ENCODE measurements at regions not wholly inside any gene's neighbourhood (a gene's known extent, or its start where the extent isn't known, plus 50 kb on each side); places are given as distances from the start of the nearest gene placed in this dataset.

DNA sequence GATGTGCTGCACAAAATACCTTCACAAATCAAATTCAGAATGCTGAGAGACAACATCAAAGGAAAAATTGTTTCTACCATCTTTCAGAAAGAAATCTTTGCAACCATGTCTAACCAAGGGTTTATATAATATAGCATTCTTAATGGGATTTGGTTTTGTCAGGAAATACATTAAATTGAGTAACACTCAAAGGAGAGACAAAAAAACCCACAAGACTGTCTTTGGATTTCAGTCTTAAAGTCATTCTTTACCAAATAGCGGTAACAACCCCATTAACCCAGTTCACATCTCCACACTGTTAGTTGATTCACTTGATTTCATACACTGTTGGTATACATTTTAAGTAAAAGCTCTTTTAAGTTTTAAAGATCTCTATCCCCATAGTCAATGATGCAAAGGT, 145.7 kb upstream of the EDNRA start:
- no peak for ATAC-seq
- Mint-ChIP-seq H3K4me1 (peaks cover under 1% of the 10 kb centered on the region), H3K9me3 (0 out of 2 replicates have a peak, but pooled peaks cover under 1% of the 10 kb centered on the region), H3K36me3 (no peaks in the 10 kb centered on the region), H3K27me3 (ENCODE audit: low read depth) (no peaks in the 10 kb centered on the region), H3K27ac (no peak overlapping the region), H3K4me3 (no peak overlapping the region)
- no peak for DNase-seq (ENCODE audit: low spot score)
- POLR2A ChIA-PET: no interaction called here
- CTCF ChIA-PET: no interaction called here
- TF ChIP-seq TCF7 (CRISPR knock-in tag; IDR thresholded peaks at IDR 0.05; ENCODE audit: low read depth): no peak
- TF ChIP-seq NR1H2 (CRISPR knock-in tag; IDR thresholded peaks at IDR 0.05): no peak
- TF ChIP-seq, protein P1, sequence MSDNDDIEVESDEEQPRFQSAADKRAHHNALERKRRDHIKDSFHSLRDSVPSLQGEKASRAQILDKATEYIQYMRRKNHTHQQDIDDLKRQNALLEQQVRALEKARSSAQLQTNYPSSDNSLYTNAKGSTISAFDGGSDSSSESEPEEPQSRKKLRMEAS (CRISPR knock-in tag; IDR thresholded peaks at IDR 0.05): no peak
- TF ChIP-seq PRRX2 (CRISPR knock-in tag; IDR thresholded peaks at IDR 0.05): no peak
- no peak for TF ChIP-seq NR2C2 (CRISPR knock-in tag; IDR thresholded peaks at IDR 0.05)
- no peak for TF ChIP-seq KAT7 (CRISPR knock-in tag; IDR thresholded peaks at IDR 0.05; ENCODE audit: borderline replicate concordance)
- no peak for TF ChIP-seq IRF2 (CRISPR knock-in tag; IDR thresholded peaks at IDR 0.05; ENCODE audit: borderline replicate concordance, low read depth)
- no peak for TF ChIP-seq ZNF396 (CRISPR knock-in tag; IDR thresholded peaks at IDR 0.05; ENCODE audit: borderline replicate concordance)
- TF ChIP-seq, protein P2, sequence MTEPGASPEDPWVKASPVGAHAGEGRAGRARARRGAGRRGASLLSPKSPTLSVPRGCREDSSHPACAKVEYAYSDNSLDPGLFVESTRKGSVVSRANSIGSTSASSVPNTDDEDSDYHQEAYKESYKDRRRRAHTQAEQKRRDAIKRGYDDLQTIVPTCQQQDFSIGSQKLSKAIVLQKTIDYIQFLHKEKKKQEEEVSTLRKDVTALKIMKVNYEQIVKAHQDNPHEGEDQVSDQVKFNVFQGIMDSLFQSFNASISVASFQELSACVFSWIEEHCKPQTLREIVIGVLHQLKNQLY (CRISPR knock-in tag; IDR thresholded peaks at IDR 0.05): no peak
- TF ChIP-seq, protein P3, sequence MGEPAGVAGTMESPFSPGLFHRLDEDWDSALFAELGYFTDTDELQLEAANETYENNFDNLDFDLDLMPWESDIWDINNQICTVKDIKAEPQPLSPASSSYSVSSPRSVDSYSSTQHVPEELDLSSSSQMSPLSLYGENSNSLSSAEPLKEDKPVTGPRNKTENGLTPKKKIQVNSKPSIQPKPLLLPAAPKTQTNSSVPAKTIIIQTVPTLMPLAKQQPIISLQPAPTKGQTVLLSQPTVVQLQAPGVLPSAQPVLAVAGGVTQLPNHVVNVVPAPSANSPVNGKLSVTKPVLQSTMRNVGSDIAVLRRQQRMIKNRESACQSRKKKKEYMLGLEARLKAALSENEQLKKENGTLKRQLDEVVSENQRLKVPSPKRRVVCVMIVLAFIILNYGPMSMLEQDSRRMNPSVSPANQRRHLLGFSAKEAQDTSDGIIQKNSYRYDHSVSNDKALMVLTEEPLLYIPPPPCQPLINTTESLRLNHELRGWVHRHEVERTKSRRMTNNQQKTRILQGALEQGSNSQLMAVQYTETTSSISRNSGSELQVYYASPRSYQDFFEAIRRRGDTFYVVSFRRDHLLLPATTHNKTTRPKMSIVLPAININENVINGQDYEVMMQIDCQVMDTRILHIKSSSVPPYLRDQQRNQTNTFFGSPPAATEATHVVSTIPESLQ (CRISPR knock-in tag; IDR thresholded peaks at IDR 0.05): no peak
- TF ChIP-seq CREM (CRISPR knock-in tag; IDR thresholded peaks at IDR 0.05): no peak
- no peak for TF ChIP-seq ELF4 (CRISPR knock-in tag; IDR thresholded peaks at IDR 0.05; ENCODE audit: low read depth)
- TF ChIP-seq SOX15 (CRISPR knock-in tag; IDR thresholded peaks at IDR 0.05): no peak
- no peak for TF ChIP-seq ETV6 (CRISPR knock-in tag; IDR thresholded peaks at IDR 0.05)
- TF ChIP-seq, protein P4, sequence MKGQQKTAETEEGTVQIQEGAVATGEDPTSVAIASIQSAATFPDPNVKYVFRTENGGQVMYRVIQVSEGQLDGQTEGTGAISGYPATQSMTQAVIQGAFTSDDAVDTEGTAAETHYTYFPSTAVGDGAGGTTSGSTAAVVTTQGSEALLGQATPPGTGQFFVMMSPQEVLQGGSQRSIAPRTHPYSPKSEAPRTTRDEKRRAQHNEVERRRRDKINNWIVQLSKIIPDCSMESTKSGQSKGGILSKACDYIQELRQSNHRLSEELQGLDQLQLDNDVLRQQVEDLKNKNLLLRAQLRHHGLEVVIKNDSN (CRISPR knock-in tag; IDR thresholded peaks at IDR 0.05): no peak
- TF ChIP-seq, protein P5, sequence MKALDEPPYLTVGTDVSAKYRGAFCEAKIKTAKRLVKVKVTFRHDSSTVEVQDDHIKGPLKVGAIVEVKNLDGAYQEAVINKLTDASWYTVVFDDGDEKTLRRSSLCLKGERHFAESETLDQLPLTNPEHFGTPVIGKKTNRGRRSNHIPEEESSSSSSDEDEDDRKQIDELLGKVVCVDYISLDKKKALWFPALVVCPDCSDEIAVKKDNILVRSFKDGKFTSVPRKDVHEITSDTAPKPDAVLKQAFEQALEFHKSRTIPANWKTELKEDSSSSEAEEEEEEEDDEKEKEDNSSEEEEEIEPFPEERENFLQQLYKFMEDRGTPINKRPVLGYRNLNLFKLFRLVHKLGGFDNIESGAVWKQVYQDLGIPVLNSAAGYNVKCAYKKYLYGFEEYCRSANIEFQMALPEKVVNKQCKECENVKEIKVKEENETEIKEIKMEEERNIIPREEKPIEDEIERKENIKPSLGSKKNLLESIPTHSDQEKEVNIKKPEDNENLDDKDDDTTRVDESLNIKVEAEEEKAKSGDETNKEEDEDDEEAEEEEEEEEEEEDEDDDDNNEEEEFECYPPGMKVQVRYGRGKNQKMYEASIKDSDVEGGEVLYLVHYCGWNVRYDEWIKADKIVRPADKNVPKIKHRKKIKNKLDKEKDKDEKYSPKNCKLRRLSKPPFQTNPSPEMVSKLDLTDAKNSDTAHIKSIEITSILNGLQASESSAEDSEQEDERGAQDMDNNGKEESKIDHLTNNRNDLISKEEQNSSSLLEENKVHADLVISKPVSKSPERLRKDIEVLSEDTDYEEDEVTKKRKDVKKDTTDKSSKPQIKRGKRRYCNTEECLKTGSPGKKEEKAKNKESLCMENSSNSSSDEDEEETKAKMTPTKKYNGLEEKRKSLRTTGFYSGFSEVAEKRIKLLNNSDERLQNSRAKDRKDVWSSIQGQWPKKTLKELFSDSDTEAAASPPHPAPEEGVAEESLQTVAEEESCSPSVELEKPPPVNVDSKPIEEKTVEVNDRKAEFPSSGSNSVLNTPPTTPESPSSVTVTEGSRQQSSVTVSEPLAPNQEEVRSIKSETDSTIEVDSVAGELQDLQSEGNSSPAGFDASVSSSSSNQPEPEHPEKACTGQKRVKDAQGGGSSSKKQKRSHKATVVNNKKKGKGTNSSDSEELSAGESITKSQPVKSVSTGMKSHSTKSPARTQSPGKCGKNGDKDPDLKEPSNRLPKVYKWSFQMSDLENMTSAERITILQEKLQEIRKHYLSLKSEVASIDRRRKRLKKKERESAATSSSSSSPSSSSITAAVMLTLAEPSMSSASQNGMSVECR (CRISPR knock-in tag; IDR thresholded peaks at IDR 0.05; ENCODE audit: borderline replicate concordance): no peak
- no peak for TF ChIP-seq FOXP1 (CRISPR knock-in tag; IDR thresholded peaks at IDR 0.05; ENCODE audit: borderline replicate concordance)
- TF ChIP-seq CREB1 (CRISPR knock-in tag; IDR thresholded peaks at IDR 0.05): no peak
- no peak for TF ChIP-seq FOXJ3 (CRISPR knock-in tag; IDR thresholded peaks at IDR 0.05; ENCODE audit: borderline replicate concordance)

DNA sequence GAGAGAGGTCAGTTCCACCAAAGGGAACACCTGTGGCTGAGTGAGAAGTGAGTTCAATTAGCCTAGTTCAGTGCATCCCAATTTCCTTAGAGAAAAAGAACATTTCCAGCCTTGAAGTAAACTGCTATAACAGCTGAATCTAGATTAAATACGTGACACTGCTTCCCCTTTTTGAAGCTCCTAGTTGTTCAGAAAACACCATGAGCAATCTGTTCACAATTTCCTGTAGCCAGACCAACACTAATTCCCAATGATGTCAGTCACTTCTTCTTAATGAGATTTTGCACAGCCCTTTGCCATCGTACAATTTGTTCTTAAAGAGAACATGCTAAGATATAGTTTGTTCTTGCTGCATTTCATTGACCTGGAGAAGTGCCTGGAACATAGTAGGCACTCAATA, 144.6 kb upstream of the EDNRA start:
- no peak for ATAC-seq
- peaks cover 10% of the 10 kb centered on the region for H3K4me1 Mint-ChIP-seq
- ChIA-PET POLR2A (no interaction called here), CTCF (no interaction called here)
- H3K27ac Mint-ChIP-seq: no peak overlapping the region
- peaks cover 8% of the 10 kb centered on the region; the same call in 1 of the 2 replicates for H3K9me3 Mint-ChIP-seq
- no peak for DNase-seq (ENCODE audit: low spot score)
- no peaks in the 10 kb centered on the region for H3K36me3 Mint-ChIP-seq
- TF ChIP-seq, protein P6, sequence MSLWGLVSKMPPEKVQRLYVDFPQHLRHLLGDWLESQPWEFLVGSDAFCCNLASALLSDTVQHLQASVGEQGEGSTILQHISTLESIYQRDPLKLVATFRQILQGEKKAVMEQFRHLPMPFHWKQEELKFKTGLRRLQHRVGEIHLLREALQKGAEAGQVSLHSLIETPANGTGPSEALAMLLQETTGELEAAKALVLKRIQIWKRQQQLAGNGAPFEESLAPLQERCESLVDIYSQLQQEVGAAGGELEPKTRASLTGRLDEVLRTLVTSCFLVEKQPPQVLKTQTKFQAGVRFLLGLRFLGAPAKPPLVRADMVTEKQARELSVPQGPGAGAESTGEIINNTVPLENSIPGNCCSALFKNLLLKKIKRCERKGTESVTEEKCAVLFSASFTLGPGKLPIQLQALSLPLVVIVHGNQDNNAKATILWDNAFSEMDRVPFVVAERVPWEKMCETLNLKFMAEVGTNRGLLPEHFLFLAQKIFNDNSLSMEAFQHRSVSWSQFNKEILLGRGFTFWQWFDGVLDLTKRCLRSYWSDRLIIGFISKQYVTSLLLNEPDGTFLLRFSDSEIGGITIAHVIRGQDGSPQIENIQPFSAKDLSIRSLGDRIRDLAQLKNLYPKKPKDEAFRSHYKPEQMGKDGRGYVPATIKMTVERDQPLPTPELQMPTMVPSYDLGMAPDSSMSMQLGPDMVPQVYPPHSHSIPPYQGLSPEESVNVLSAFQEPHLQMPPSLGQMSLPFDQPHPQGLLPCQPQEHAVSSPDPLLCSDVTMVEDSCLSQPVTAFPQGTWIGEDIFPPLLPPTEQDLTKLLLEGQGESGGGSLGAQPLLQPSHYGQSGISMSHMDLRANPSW (CRISPR knock-in tag; conservative IDR thresholded peaks at IDR 0.05; ENCODE audit: low read depth): no peak
- TF ChIP-seq, protein P7, sequence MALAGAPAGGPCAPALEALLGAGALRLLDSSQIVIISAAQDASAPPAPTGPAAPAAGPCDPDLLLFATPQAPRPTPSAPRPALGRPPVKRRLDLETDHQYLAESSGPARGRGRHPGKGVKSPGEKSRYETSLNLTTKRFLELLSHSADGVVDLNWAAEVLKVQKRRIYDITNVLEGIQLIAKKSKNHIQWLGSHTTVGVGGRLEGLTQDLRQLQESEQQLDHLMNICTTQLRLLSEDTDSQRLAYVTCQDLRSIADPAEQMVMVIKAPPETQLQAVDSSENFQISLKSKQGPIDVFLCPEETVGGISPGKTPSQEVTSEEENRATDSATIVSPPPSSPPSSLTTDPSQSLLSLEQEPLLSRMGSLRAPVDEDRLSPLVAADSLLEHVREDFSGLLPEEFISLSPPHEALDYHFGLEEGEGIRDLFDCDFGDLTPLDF (CRISPR knock-in tag; IDR thresholded peaks at IDR 0.05): no peak
- no peak for TF ChIP-seq TP53 (CRISPR knock-in tag; IDR thresholded peaks at IDR 0.05)
- H3K27me3 Mint-ChIP-seq (ENCODE audit: low read depth): no peaks in the 10 kb centered on the region
- no peak overlapping the region for H3K4me3 Mint-ChIP-seq

Data from WTC11 (cell line).